ENCODE measurements at regions not wholly inside any gene's neighbourhood (a gene's known extent, or its start where the extent isn't known, plus 50 kb on each side); places are given as distances from the start of the nearest gene placed in this dataset.

DNA sequence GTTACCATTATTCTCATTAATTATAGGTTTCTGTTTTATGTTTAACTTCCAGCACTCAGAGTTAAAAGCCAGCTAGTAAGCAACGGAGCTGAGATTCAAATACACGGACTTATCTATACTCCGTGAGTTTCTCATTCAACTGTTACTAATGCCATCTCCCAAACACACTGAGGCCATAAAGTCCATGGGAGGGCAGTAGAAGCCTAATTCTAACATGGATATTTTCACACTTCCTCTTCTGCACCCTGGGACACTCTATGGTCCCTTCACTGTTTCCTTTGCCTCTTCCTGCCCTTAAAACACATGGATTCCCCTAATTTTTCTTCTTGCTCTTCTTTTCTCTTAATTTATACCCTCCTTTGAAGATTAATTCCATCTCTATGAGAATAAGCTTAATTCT is 245.0 kb downstream of the KLF13 start:
- TF ChIP-seq, protein P1, sequence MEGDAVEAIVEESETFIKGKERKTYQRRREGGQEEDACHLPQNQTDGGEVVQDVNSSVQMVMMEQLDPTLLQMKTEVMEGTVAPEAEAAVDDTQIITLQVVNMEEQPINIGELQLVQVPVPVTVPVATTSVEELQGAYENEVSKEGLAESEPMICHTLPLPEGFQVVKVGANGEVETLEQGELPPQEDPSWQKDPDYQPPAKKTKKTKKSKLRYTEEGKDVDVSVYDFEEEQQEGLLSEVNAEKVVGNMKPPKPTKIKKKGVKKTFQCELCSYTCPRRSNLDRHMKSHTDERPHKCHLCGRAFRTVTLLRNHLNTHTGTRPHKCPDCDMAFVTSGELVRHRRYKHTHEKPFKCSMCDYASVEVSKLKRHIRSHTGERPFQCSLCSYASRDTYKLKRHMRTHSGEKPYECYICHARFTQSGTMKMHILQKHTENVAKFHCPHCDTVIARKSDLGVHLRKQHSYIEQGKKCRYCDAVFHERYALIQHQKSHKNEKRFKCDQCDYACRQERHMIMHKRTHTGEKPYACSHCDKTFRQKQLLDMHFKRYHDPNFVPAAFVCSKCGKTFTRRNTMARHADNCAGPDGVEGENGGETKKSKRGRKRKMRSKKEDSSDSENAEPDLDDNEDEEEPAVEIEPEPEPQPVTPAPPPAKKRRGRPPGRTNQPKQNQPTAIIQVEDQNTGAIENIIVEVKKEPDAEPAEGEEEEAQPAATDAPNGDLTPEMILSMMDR (IDR thresholded peaks at IDR 0.05) = no peak
- TF ChIP-seq EZH2 (IDR thresholded peaks at IDR 0.05; ENCODE audit: borderline replicate concordance, insufficient read depth, low read depth, low read length, poor library complexity, severe bottlenecking) = no peak
- H3K27me3 Mint-ChIP-seq = peaks cover 16% of the 10 kb centered on the region
- Histone ChIP-seq H3K27ac (ENCODE audit: low read length in 2 of 2) (no peak overlapping the region), H3K9me3 (ENCODE audit: control extremely low read depth in 1 of 3, control insufficient read depth in 2 of 3, insufficient read depth in 1 of 3, low read length in 2 of 3) (peaks cover 0 to 13% (median 1%) of the 10 kb centered on the region in 3 donors), H3K27me3 (replicated peaks in 1 of 4; ENCODE audit: control extremely low read depth in 1 of 4, control insufficient read depth in 3 of 4, insufficient read depth in 4 of 4, low read length in 3 of 4) (no peaks in the 10 kb centered on the region), H3K9ac (ENCODE audit: low read length) (no peak overlapping the region), H4K20me1 (ENCODE audit: control insufficient read depth, insufficient read depth, low read length, poor library complexity, severe bottlenecking) (no peaks in the 10 kb centered on the region), H3K36me3 (replicated peaks in 1 of 2; ENCODE audit: control extremely low read depth in 1 of 2, control insufficient read depth in 1 of 2, extremely low read depth in 1 of 2, insufficient read depth in 2 of 2, low read length in 1 of 2) (no peaks in the 10 kb centered on the region), H2AFZ (ENCODE audit: insufficient read depth, low read depth, low read length, poor library complexity, severe bottlenecking) (no peak overlapping the region), H3K4me1 (ENCODE audit: control insufficient read depth in 2 of 2, insufficient read depth in 2 of 2, low read length in 2 of 2) (no peaks in the 10 kb centered on the region), H3K4me3 (ENCODE audit: control extremely low read depth in 1 of 5, extremely low read depth in 1 of 5, insufficient read depth in 1 of 5, low read depth in 2 of 5, low read length in 4 of 5) (no peak overlapping the region), H3K4me2 (replicated peaks; ENCODE audit: low read depth, low read length, poor library complexity, severe bottlenecking) (no peak overlapping the region), H3K79me2 (ENCODE audit: control insufficient read depth, insufficient read depth, low read length) (no peaks in the 10 kb centered on the region)
- POLR2A ChIA-PET = no interaction called here
- 87% methylated on average over 3 of the region's 3 CpGs for WGBS (ENCODE audit: insufficient coverage)
- ATAC-seq (ENCODE audit: low read depth) (no peak), DNase-seq (no peak)
- no peaks in the 10 kb centered on the region for H3K4me1 Mint-ChIP-seq
- no peak overlapping the region for H3K4me3 Mint-ChIP-seq
- intact Hi-C loops (cut with micrococcal nuclease) = no loop called here
- H3K9me3 Mint-ChIP-seq (ENCODE audit: insufficient read depth) = peaks cover 8% of the 10 kb centered on the region
- CTCF ChIA-PET = no interaction called here
- H3K27ac Mint-ChIP-seq = no peak overlapping the region

GRCh38 chr15:31573759-31574158 is 247.1 kb downstream of the KLF13 start:
- Histone ChIP-seq H3K4me2 (replicated peaks; ENCODE audit: low read depth, low read length, poor library complexity, severe bottlenecking) (no peak overlapping the region), H3K27ac (ENCODE audit: low read length in 2 of 2) (no peak overlapping the region), H3K9ac (ENCODE audit: low read length) (no peak overlapping the region), H3K9me3 (ENCODE audit: control extremely low read depth in 1 of 3, control insufficient read depth in 2 of 3, insufficient read depth in 1 of 3, low read length in 2 of 3) (peaks cover 0 to 1% (median under 1%) of the 10 kb centered on the region in 3 donors), H3K79me2 (ENCODE audit: control insufficient read depth, insufficient read depth, low read length) (no peaks in the 10 kb centered on the region), H3K36me3 (replicated peaks in 1 of 2; ENCODE audit: control extremely low read depth in 1 of 2, control insufficient read depth in 1 of 2, extremely low read depth in 1 of 2, insufficient read depth in 2 of 2, low read length in 1 of 2) (no peaks in the 10 kb centered on the region), H4K20me1 (ENCODE audit: control insufficient read depth, insufficient read depth, low read length, poor library complexity, severe bottlenecking) (no peaks in the 10 kb centered on the region), H2AFZ (ENCODE audit: insufficient read depth, low read depth, low read length, poor library complexity, severe bottlenecking) (no peak overlapping the region), H3K4me1 (ENCODE audit: control insufficient read depth in 2 of 2, insufficient read depth in 2 of 2, low read length in 2 of 2) (no peaks in the 10 kb centered on the region), H3K4me3 (ENCODE audit: control extremely low read depth in 1 of 5, extremely low read depth in 1 of 5, insufficient read depth in 1 of 5, low read depth in 2 of 5, low read length in 4 of 5) (no peak overlapping the region), H3K27me3 (replicated peaks in 1 of 4; ENCODE audit: control extremely low read depth in 1 of 4, control insufficient read depth in 3 of 4, insufficient read depth in 4 of 4, low read length in 3 of 4) (no peaks in the 10 kb centered on the region)
- Mint-ChIP-seq H3K27ac (no peak overlapping the region), H3K4me3 (no peak overlapping the region), H3K4me1 (no peaks in the 10 kb centered on the region), H3K9me3 (ENCODE audit: insufficient read depth) (peaks cover under 1% of the 10 kb centered on the region), H3K27me3 (peaks cover 26% of the 10 kb centered on the region)
- DNase-seq = no peak
- ChIA-PET CTCF (no interaction called here), POLR2A (no interaction called here)
- 100% methylated on average over 1 of the region's 3 CpGs for WGBS (ENCODE audit: insufficient coverage)
- TF ChIP-seq EZH2 (IDR thresholded peaks at IDR 0.05; ENCODE audit: borderline replicate concordance, insufficient read depth, low read depth, low read length, poor library complexity, severe bottlenecking) = no peak
- TF ChIP-seq, protein P1 (IDR thresholded peaks at IDR 0.05) = no peak
- ATAC-seq (ENCODE audit: low read depth) = no peak
- intact Hi-C loops (cut with micrococcal nuclease) = no loop called here

Measured in B cell (primary cell).